IPS-20b (cell line): ENCODE measurements at regions not wholly inside any gene's neighbourhood (a gene's known extent, or its start where the extent isn't known, plus 50 kb on each side); places are given as distances from the start of the nearest gene placed in this dataset.

Source experiments
- H3K27ac ChIP-seq: one replicate; pipeline ENCODE4 v1.5.1; 2013; ENCODE audit warnings: low read length
- H3K27me3 ChIP-seq: 2 replicates; pipeline ENCODE4 v1.6.1; 2013; ENCODE audit warnings: mild to moderate bottlenecking, low read length, inconsistent platforms; ENCODE audit not compliant: insufficient read depth
- H3K36me3 ChIP-seq: 2 replicates; pipeline ENCODE4 v1.6.1; 2013; ENCODE audit warnings: low read depth, mild to moderate bottlenecking, inconsistent platforms, low read length, moderate library complexity; ENCODE audit not compliant: insufficient read depth
- H3K4me1 ChIP-seq: 2 replicates; pipeline ENCODE4 v1.6.1; 2013; ENCODE audit warnings: mild to moderate bottlenecking, control low read depth, inconsistent platforms, low read length, moderate library complexity; ENCODE audit not compliant: insufficient read depth
- H3K4me3 ChIP-seq: 2 replicates; pipeline ENCODE4 v1.5.1; 2013; ENCODE audit warnings: mild to moderate bottlenecking, low read length, inconsistent platforms
- H3K9ac ChIP-seq: 2 replicates; pipeline ENCODE4 v1.6.1; 2013; ENCODE audit warnings: low read depth, mild to moderate bottlenecking, inconsistent platforms, low read length, moderate library complexity
- H3K9me3 ChIP-seq: 2 replicates; pipeline ENCODE4 v1.6.1; 2013; ENCODE audit warnings: mild to moderate bottlenecking, low read depth, low read length, inconsistent platforms; ENCODE audit not compliant: insufficient read depth

DNA sequence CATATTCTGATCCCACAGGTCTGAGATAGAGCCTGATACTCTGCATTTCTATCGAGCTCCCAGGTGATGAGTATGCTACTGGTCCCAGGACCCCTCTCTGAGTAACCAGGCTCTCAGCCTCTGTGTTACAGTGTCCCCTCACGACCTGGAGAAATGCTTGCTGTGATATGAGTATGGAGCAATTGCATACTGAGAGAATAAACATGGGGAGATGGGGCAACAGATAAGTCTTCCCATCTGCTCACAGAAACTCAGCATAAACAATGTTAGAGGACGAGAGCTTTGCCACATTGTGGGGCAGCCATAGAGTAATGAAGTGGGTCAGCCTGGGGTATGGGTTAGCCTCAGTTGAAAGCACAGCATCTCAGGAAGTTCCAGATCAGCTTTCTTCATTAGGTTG lies 82.6 kb upstream of the HS3ST1 start:
- Histone ChIP-seq H3K4me3 (no peak overlapping the region), H3K9me3 (no peaks in the 10 kb centered on the region), H3K4me1 (no peaks in the 10 kb centered on the region), H3K9ac (no peak overlapping the region), H3K36me3 (no peaks in the 10 kb centered on the region), H3K27me3 (no peaks in the 10 kb centered on the region), H3K27ac (no peak overlapping the region)

DNA sequence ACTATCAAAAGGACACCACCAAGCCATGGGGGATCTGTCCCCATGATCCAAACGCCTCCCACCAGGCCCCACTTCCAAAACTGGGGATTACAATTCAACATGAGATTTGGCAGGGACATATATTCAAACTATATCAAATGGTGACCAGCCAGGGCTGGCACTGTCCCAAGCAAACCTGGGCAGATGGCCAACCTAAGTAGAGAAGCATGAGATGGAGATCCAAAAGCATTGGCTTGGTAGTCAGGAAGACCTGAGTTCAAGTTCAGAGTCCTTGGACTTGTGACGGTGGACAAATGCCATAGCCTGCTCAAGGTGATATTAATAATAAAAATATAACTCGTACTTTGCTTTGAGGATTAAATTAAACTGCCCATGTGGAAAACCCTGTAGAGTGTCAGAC lies 79.2 kb upstream of the HS3ST1 start:
- 0 out of 2 replicates have a peak, but pooled peaks cover 3% of the 10 kb centered on the region for H3K4me1 ChIP-seq
- no peaks in the 10 kb centered on the region for H3K27me3 ChIP-seq

DNA sequence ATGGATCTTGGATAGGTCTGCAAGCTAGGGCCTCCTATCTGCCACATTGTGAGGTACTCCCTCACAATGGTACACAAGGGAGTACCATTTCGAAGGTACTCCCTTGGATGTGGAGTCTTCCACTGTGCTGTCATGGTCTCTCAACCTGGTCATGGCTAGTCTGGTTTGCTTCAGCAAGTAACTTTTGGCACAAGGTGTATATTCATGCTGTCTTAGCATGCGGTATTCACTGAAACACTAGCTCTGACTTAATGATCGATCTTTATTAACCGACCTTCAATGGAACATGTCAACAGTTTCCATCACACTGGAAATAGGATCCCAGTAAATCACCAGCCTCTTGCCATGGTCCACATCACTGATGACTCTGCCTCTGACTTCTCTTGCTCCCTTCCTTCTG lies 77.5 kb upstream of the HS3ST1 start:
- Histone ChIP-seq H3K9ac (no peak overlapping the region), H3K9me3 (no peaks in the 10 kb centered on the region), H3K4me1 (0 out of 2 replicates have a peak, but pooled peaks cover 3% of the 10 kb centered on the region), H3K36me3 (no peaks in the 10 kb centered on the region), H3K27ac (no peak overlapping the region), H3K4me3 (no peak overlapping the region), H3K27me3 (no peaks in the 10 kb centered on the region)

More for the DNA sequence above, 79.2 kb upstream of the HS3ST1 start:
- H3K36me3 ChIP-seq = no peaks in the 10 kb centered on the region
- no peaks in the 10 kb centered on the region for H3K9me3 ChIP-seq
- no peak overlapping the region for H3K9ac ChIP-seq
- H3K4me3 ChIP-seq = no peak overlapping the region
- H3K27ac ChIP-seq = no peak overlapping the region

DNA sequence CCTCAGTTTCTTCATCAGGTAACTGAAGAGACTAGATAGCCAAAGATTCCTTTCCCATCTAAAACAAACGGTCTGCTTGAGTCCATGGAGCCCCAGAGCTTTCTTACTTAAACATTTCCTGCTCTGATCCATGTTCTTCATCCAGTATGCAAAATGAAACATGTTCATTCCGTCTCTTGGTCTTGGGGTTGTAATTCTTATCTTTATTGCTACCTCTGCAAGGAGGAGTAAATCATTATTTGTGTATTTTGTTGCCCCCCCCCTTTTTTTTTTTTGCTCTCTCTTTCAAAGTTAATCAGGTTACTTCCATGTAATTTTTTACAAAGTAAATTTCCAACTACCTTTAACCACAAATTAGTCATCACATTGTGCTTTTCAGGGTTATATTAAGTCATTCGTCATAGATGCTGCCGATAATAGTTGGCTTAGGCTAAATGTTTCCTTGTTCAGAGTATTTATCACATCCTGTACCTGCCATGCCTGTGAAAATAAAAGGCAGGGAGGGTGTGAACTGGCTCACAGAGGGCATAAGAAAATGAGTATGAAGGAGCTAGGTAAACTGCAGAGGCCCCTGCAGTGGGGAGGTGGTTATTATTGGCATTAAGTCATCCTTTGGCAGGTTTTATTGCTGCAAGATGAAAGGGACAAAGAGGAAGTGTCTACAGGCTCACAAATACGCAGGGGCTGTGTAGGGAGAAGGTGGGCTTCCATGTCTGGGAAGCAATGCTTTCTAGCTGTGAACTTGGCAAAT lies 76.7 kb upstream of the HS3ST1 start:
- no peaks in the 10 kb centered on the region for H3K36me3 ChIP-seq
- no peak overlapping the region for H3K27ac ChIP-seq
- no peak overlapping the region for H3K4me3 ChIP-seq
- no peaks in the 10 kb centered on the region for H3K27me3 ChIP-seq
- 0 out of 2 replicates have a peak, but pooled peaks cover 3% of the 10 kb centered on the region for H3K4me1 ChIP-seq
- no peak overlapping the region for H3K9ac ChIP-seq
- H3K9me3 ChIP-seq = no peaks in the 10 kb centered on the region

DNA sequence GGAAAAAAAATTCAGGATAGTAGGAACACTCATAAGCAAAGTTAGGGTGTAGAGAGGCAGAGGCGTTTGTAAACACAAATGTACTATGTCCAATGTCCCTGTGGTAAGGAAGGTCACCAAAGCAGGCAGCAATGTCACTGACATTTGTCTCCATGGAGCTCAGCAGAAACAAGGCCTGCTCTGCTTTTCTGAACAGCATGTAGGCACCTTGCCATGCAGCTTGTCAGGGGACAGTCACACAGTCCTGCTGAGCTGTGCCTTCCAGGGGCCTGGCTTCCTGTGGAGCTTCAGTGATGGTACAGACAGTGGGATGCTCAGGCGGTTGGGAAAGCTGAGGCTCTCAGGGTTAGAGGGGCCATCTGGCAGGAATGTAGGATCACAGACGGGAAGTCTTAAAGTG lies 74.5 kb upstream of the HS3ST1 start:
- Histone ChIP-seq H3K4me3 (no peak overlapping the region), H3K36me3 (no peaks in the 10 kb centered on the region), H3K27ac (no peak overlapping the region), H3K27me3 (no peaks in the 10 kb centered on the region), H3K9ac (no peak overlapping the region), H3K9me3 (no peaks in the 10 kb centered on the region), H3K4me1 (0 out of 2 replicates have a peak, but pooled peaks cover 3% of the 10 kb centered on the region)

DNA sequence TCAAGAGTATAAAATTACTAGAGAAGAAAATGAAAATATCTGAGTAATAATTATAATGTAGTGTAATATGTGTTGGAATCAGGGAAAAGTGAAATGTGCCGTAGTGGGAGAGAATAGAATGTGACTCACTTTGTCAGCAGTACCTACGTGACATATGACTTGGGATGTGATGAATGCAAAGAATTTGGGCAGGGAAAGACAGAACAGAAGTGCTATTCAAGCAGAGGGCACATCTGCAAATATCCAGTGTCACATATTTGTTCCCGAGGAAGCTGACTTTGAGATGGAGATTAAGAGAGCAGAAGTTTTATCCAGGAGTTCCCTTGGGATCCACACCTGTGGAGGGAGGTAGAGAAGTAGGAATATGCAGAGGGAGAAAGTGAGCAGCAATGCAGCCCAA lies 69.3 kb upstream of the HS3ST1 start:
- no peaks in the 10 kb centered on the region for H3K4me1 ChIP-seq
- H3K9me3 ChIP-seq = peaks cover 5% of the 10 kb centered on the region
- H3K27me3 ChIP-seq = no peaks in the 10 kb centered on the region
- no peak overlapping the region for H3K4me3 ChIP-seq
- no peak overlapping the region for H3K27ac ChIP-seq
- no peak overlapping the region for H3K9ac ChIP-seq
- no peaks in the 10 kb centered on the region for H3K36me3 ChIP-seq

DNA sequence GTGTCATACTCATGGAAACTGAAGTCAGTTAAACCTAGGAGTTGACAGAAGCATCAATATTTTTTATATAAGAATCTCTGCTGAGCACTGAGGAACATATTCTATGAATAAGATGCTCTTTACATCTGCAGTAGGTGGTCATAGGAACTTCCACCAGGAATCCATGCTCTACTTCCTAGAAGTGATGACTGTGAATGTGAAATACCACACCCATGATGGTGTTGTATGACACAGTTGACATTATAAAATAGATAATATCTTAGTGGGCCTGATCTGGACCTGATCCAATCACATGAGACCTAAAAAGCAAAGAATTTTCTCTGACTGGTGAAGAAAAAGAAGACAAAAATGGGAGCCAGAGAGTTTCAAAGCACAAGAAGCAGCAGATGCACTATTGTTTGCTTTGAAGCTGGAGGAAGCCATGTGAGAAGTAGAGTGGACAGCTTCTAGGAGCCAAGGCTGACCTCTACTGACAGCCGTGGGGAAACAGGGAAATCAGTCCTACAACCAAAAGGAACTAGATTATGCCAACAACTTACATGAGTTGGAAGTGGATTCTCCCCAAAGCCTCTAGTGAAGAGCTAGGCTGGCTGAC lies 68.6 kb upstream of the HS3ST1 start:
- no peaks in the 10 kb centered on the region for H3K36me3 ChIP-seq
- H3K27me3 ChIP-seq = no peaks in the 10 kb centered on the region
- H3K4me3 ChIP-seq = no peak overlapping the region
- H3K4me1 ChIP-seq = no peaks in the 10 kb centered on the region
- no peak overlapping the region for H3K9ac ChIP-seq
- no peak overlapping the region for H3K27ac ChIP-seq
- H3K9me3 ChIP-seq = peaks cover 5% of the 10 kb centered on the region

DNA sequence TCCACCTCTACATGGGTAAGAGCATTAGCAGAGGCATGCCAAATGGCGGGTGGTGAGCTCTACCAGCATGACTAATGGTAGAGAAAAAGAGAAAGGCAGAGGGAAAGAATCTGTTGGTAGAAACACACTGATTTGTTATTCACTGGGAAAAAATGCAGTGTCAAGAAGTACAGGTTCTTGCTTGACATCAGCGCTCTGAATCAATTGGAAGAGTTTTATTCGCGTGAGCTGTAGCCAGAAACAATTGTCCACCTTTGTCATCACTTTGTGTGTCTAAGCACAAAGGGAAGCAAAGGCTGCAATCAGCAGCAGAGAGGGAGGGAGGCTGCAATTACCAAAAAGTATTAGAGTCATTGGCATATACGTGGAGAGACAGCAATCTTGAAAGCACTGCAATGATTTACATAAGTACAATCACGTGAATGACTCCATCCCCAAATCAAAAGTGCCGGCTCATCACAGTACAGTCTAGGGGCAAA lies 67.7 kb upstream of the HS3ST1 start:
- no peaks in the 10 kb centered on the region for H3K27me3 ChIP-seq
- H3K9ac ChIP-seq = no peak overlapping the region
- H3K4me3 ChIP-seq = no peak overlapping the region
- H3K27ac ChIP-seq = no peak overlapping the region
- H3K4me1 ChIP-seq = no peaks in the 10 kb centered on the region
- no peaks in the 10 kb centered on the region for H3K36me3 ChIP-seq
- peaks cover 5% of the 10 kb centered on the region for H3K9me3 ChIP-seq

DNA sequence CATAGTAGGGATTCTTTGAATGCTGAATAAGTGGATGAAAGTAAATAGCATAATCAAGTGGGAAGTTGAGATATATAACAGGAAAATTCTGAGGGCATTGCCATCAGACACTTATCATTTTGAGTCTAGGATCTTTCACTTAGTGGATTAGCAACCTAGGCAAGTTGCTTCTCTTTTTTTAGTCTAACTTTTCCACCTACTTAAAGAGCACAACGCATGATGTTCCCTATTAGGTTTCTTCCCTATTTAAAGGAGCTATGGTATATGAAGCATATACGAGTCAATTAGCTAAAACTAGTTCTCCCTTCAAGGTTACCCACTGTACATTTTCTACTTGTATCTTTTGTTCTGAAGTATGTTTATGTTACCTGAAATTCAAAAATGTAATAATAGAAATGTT lies 67.1 kb upstream of the HS3ST1 start:
- Histone ChIP-seq H3K9ac (no peak overlapping the region), H3K9me3 (peaks cover 5% of the 10 kb centered on the region), H3K27me3 (no peaks in the 10 kb centered on the region), H3K27ac (no peak overlapping the region), H3K4me3 (no peak overlapping the region), H3K36me3 (no peaks in the 10 kb centered on the region), H3K4me1 (no peaks in the 10 kb centered on the region)

DNA sequence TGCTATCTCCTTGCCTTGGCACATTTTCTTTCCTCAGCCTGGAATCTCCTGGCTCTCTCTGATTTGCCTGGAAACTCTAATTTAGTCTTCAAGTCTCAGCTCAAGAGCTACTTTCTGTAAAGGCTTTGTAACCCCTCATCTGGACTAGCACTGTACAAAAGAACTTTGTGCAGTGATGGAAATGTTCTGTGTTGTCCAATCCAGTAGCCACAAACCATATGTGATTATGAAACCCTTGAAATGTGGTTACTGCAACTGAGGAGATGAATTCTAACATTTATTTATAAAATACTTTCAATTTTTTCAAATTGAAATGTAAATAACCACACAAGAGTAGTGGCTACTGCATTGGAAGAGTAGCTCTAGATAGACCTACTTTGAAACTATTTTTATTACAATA lies 66.6 kb upstream of the HS3ST1 start:
- Histone ChIP-seq H3K9me3 (peaks cover 5% of the 10 kb centered on the region), H3K36me3 (no peaks in the 10 kb centered on the region), H3K4me3 (no peak overlapping the region), H3K9ac (no peak overlapping the region), H3K27me3 (no peaks in the 10 kb centered on the region), H3K27ac (no peak overlapping the region), H3K4me1 (no peaks in the 10 kb centered on the region)

DNA sequence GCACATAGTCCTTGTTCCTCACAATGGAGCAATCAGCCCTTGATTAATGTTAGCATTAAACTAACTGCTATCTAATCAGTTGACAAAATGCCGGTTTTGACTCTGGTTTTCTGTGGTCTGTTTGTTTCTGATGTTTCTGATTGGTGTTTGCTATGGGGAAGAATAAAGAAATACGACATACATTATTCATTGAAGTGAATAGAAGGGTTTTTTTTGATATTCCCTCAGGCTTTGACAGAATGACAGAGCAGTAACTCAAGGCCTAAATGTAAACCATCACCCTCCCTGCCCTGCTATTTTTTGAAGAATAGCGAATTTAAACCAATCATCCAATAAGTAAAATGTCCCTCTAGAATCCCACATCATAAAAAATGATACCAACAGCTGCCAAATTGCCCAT lies 65.5 kb upstream of the HS3ST1 start:
- no peaks in the 10 kb centered on the region for H3K36me3 ChIP-seq
- no peak overlapping the region for H3K4me3 ChIP-seq
- H3K27ac ChIP-seq = no peak overlapping the region
- peaks cover 5% of the 10 kb centered on the region for H3K9me3 ChIP-seq
- no peaks in the 10 kb centered on the region for H3K4me1 ChIP-seq
- no peak overlapping the region for H3K9ac ChIP-seq
- no peaks in the 10 kb centered on the region for H3K27me3 ChIP-seq

DNA sequence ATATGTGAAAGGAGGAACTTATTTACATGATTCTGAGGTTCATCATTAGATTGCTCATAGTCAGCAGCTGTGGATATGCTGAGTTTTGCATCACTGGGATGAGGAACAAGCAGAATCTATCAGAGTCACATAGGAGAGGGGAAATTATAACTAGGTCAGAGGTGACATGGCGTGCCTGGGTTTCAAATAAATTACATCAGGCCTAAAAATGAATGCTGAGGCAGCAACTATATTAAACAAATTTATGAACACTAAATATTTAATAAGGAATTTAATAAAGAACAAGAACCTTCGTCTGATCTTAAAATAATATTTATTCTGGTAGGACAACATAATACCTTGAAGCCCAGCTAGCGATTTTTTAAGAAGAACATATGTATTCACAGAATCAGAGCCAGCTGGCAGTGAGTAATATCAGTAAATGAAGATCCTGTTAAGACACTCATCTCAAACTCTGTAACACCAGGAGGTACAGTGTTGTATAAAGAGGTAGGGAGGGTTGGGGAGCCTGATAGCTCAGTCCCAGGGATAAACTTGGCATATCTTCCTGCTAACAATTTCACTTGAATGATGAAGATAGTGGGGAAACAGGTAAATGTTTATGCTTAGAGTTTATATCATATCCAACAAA lies 60.9 kb upstream of the HS3ST1 start:
- Histone ChIP-seq H3K9me3 (no peaks in the 10 kb centered on the region), H3K27ac (no peak overlapping the region), H3K4me1 (no peaks in the 10 kb centered on the region), H3K9ac (no peak overlapping the region), H3K4me3 (no peak overlapping the region), H3K27me3 (no peaks in the 10 kb centered on the region), H3K36me3 (no peaks in the 10 kb centered on the region)
